Mucosa of descending colon (tissue), 3 donors: ENCODE measurements at regions not wholly inside any gene's neighbourhood (a gene's known extent, or its start where the extent isn't known, plus 50 kb on each side); places are given as distances from the start of the nearest gene placed in this dataset.

ENCODE experiments used
- ATAC-seq: fragments of 200-7000 bp; cut with Tn5 transposase; one replicate; pipeline ENCODE4 v1.9.1; 2020; ENCODE audit warnings: mild to moderate bottlenecking, moderate library complexity
- DNase-seq, 3 donors: peaks; one replicate each; pipeline ENCODE4 v3.0.0-alpha.2; 2020
- H3K36me3 ChIP-seq: fragments of 200-600 bp; one replicate; pipeline ENCODE4 v1.8.0; 2021; ENCODE audit warnings: low read depth, mild to moderate bottlenecking
- H3K4me1 ChIP-seq: fragments of 200-600 bp; one replicate; pipeline ENCODE4 v1.8.0; 2021; ENCODE audit warnings: low read depth, mild to moderate bottlenecking
- H3K4me3 ChIP-seq: fragments of 200-600 bp; one replicate; pipeline ENCODE4 v1.8.0; 2021; ENCODE audit warnings: mild to moderate bottlenecking
- H3K9me3 ChIP-seq: fragments of 200-600 bp; one replicate; pipeline ENCODE4 v1.8.0; 2021; ENCODE audit warnings: mild to moderate bottlenecking
- intact Hi-C, 2 donors: fragments of 100-400 bp; cut with DNase I in 1 of 2; cut with micrococcal nuclease in 1 of 2; formaldehyde crosslinking; loops; one replicate each; pipeline versions ENCODE4 v1.11.0 to v1.11.1; 2022; cut with DNase I, micrococcal nuclease
- TF ChIP-seq, protein P1 (sequence below): fragments of 200-600 bp; IDR thresholded peaks from one replicate; pipeline ENCODE4 v1.8.0; 2022; ENCODE audit warnings: antibody characterized with exemption, mild to moderate bottlenecking
- donor health status: DM: no; HTN: no; CAD: no; lungs with moderate emphysema.
- donor health status: DM: no; HTN: no; CAD: no.
- donor health status: DM: no; HTN: yes; CAD: no.

DNA sequence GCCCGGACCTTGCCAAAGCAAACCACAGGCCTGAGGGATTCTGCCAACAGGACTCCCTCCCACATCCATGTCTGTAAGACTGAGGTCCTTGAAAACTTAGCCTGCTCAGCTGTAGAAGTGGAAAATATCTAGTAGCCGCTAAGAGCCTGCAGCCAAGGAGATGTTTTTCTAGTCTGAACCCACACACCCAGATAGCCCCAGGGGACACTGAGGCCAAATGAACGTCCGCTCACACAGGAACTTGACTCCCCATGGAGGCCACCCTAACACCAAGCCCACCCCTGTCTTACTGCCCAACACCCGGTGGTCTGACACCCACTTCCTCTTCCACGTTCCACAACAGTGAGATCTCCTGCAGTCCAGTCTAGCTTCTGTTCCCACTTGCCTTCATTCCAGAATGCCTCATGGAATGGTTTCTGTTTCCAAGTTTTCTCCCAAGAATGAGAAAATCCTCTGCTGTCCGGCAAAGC lies 174.8 kb downstream of the PLPP3 start:
- DNase-seq (no peak), ATAC-seq (no peak)
- Histone ChIP-seq H3K4me3 (no peak overlapping the region), H3K36me3 (no peaks in the 10 kb centered on the region), H3K9me3 (no peaks in the 10 kb centered on the region), H3K4me1 (no peaks in the 10 kb centered on the region)
- intact Hi-C loops = no loop called here
- TF ChIP-seq, protein P1, sequence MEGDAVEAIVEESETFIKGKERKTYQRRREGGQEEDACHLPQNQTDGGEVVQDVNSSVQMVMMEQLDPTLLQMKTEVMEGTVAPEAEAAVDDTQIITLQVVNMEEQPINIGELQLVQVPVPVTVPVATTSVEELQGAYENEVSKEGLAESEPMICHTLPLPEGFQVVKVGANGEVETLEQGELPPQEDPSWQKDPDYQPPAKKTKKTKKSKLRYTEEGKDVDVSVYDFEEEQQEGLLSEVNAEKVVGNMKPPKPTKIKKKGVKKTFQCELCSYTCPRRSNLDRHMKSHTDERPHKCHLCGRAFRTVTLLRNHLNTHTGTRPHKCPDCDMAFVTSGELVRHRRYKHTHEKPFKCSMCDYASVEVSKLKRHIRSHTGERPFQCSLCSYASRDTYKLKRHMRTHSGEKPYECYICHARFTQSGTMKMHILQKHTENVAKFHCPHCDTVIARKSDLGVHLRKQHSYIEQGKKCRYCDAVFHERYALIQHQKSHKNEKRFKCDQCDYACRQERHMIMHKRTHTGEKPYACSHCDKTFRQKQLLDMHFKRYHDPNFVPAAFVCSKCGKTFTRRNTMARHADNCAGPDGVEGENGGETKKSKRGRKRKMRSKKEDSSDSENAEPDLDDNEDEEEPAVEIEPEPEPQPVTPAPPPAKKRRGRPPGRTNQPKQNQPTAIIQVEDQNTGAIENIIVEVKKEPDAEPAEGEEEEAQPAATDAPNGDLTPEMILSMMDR = no peak

DNA sequence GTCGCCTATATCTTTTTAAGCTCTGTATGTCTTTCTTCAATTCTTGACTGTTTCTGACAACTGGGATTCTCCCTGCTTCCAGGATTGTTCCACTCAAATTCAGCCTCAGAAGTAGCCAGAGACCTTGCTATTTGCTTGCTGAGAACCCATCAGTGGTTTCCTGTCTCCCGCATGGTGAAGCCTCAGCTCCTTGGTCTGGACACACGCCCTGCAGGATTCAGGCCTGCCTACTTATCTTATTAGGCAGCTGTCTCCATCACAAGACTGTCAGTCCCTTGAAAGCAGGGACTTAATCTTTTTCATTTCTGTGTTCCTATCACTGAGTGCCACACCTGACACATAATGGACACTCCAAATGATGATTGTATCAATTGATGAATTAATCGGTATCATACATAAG lies 175.3 kb downstream of the PLPP3 start:
- DNase-seq = no peak
- intact Hi-C loops = no loop called here
- ATAC-seq = no peak

DNA sequence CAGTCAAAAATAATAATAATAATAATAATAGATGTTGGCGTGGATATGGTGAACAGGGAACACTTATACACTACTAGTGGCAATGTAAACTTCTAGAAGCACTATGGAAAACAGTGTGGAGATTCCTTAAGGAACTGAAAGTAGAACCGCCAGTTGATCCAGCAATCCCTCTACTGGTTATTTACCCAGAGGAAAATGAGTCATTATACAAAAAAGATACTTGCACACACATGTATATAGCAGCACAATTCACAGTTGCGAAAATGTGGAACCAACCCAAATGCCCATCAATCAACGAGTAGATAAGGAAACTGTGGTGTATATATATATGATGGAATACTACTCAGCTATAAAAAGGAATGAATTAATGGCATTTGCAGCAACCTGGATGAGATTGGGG lies 176.0 kb downstream of the PLPP3 start:
- Histone ChIP-seq H3K4me1 (no peaks in the 10 kb centered on the region), H3K9me3 (no peaks in the 10 kb centered on the region), H3K36me3 (no peaks in the 10 kb centered on the region), H3K4me3 (no peak overlapping the region)
- TF ChIP-seq, protein P1 = no peak
- DNase-seq = no peak
- intact Hi-C loops = no loop called here
- ATAC-seq = no peak

More for the DNA sequence above, 175.3 kb downstream of the PLPP3 start:
- no peaks in the 10 kb centered on the region for H3K9me3 ChIP-seq
- H3K36me3 ChIP-seq = no peaks in the 10 kb centered on the region
- TF ChIP-seq, protein P1 = no peak
- no peak overlapping the region for H3K4me3 ChIP-seq
- no peaks in the 10 kb centered on the region for H3K4me1 ChIP-seq

DNA sequence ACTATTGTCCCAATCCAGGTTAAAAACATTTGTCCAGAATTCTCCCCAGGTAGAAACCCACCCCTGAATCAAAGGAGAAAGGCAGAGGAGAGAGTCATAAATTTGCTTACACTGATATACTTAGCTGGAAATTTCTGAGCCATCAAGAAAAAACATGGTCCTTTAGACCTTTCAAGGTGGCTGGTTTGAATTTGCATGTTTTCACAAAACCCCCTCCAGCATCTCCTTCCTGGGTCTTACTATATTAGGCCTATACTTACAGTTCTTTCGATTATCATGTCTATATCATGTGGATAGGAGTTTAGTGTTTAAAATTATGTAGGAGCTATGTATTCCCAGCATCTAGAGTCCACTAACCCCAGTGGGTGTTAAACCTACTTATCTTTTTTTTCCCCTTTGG lies 178.2 kb downstream of the PLPP3 start:
- intact Hi-C loops = no loop called here
- DNase-seq (no peak), ATAC-seq (no peak)
- Histone ChIP-seq H3K36me3 (no peaks in the 10 kb centered on the region), H3K9me3 (no peaks in the 10 kb centered on the region), H3K4me1 (no peaks in the 10 kb centered on the region), H3K4me3 (no peak overlapping the region)
- TF ChIP-seq, protein P1 = no peak

DNA sequence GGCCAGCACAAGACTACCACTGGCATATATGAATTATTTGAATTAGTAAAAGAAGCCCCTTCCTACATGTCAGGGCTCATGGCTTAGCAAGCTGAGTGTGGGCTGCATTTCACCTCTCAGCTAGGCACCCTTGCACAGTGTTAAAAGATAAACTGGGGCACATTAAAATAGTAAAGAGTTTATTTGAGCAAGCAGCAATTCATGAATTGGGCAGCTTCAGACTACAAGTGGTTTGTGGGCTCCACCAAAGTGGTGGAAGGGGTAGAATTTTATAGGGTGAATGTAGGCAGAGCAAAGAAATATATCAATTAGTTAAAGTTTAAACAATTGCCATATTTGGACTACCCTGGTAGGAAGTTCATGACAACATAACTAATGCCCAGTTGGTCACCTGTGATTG lies 178.8 kb downstream of the PLPP3 start:
- DNase-seq (no peak), ATAC-seq (no peak)
- TF ChIP-seq, protein P1 = no peak
- no peak overlapping the region for H3K4me3 ChIP-seq
- H3K36me3 ChIP-seq = no peaks in the 10 kb centered on the region
- intact Hi-C loops = no loop called here
- H3K4me1 ChIP-seq = no peaks in the 10 kb centered on the region
- H3K9me3 ChIP-seq = no peaks in the 10 kb centered on the region

DNA sequence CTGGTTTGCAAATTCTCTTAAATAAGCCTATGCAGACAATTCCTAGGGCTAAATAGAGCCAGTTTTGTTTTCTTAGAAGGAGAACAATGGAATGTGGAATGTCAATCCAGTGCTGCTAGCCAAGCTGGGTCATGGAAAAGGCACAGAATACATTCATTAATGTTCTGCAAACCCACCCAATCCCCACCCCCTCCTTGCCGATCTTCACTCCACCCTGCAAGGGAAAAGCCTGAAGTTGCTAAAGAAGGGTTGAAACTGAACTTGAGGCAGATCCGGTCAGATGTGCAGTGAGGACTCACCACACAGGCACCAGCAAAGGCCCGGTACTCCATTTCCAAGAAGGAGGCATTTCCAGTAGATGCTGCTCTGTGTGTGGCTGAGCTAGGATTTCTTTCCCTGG lies 179.6 kb downstream of the PLPP3 start:
- no peak for ATAC-seq
- TF ChIP-seq, protein P1 = no peak
- no peak overlapping the region for H3K4me3 ChIP-seq
- H3K36me3 ChIP-seq = no peaks in the 10 kb centered on the region
- no peaks in the 10 kb centered on the region for H3K9me3 ChIP-seq
- H3K4me1 ChIP-seq = no peaks in the 10 kb centered on the region
- intact Hi-C loops = no loop called here
- DNase-seq = no peak
